CD4-positive, alpha-beta T cell (primary cell): ENCODE measurements at regions not wholly inside any gene's neighbourhood (a gene's known extent, or its start where the extent isn't known, plus 50 kb on each side); places are given as distances from the start of the nearest gene placed in this dataset.

ENCODE experiments used
- ATAC-seq: fragments of 200-7000 bp; cut with Tn5 transposase; one replicate; pipeline ENCODE4 v1.10.0; 2022; ENCODE audit warnings: mild to moderate bottlenecking; ENCODE audit not compliant: poor library complexity
- CTCF ChIA-PET: fragments of 350-600 bp; sonication (Branson Sonifier 250); formaldehyde crosslinking; loops from one replicate; lab custom pipeline; 2021; ENCODE audit warnings: antibody characterized with exemption, inconsistent platforms; lab: Charles Lee
- POLR2A ChIA-PET: fragments of 350-600 bp; sonication (Branson Sonifier 250); formaldehyde crosslinking; loops from one replicate; lab custom pipeline; 2021; ENCODE audit warnings: antibody characterized with exemption, inconsistent platforms; lab: Charles Lee
- DNase-seq, 14 experiments: peaks; one replicate each; pipeline ENCODE4 v3.0.0-alpha.2; 2013 to 2020; ENCODE audit warnings: mixed read lengths in 2 of 14
- H3K27ac ChIP-seq, 2 donors: one replicate each; pipeline versions ENCODE4 v1.5.1 to v1.7.0; 2013; ENCODE audit warnings: low read length in 2 of 2, low read depth in 1 of 2, mild to moderate bottlenecking in 1 of 2
- H3K27me3 ChIP-seq, 2 experiments: 1 replicate in 1 of 2; 2 replicates in 1 of 2; pipeline versions ENCODE4 v1.6.1 to v1.7.0; 2013; ENCODE audit warnings: low read length in 2 of 2, control low read depth in 1 of 2, mild to moderate bottlenecking in 1 of 2, moderate library complexity in 1 of 2; ENCODE audit not compliant: insufficient read depth in 2 of 2, control insufficient read depth in 1 of 2
- H3K36me3 ChIP-seq: one replicate; pipeline ENCODE4 v1.6.1; 2013; ENCODE audit warnings: low read length, control low read depth; ENCODE audit not compliant: insufficient read depth
- H3K4me1 ChIP-seq: one replicate; pipeline ENCODE4 v1.6.1; 2013; ENCODE audit warnings: low read length, control low read depth; ENCODE audit not compliant: insufficient read depth
- H3K4me3 ChIP-seq: one replicate; pipeline ENCODE4 v1.5.1; 2013; ENCODE audit warnings: mild to moderate bottlenecking, low read length, moderate library complexity
- H3K9me3 ChIP-seq, 2 experiments: 1 replicate in 1 of 2; 2 replicates in 1 of 2; pipeline versions ENCODE4 v1.6.1 to v1.7.0; 2013; ENCODE audit warnings: low read length in 2 of 2, mild to moderate bottlenecking in 2 of 2, control low read depth in 1 of 2, moderate library complexity in 1 of 2; ENCODE audit not compliant: control insufficient read depth in 1 of 2, insufficient read depth in 1 of 2
- H3K27ac Mint-ChIP-seq: one replicate; pipeline ENCODE4 v1.8.0; 2020; ENCODE audit warnings: mixed read lengths
- H3K27me3 Mint-ChIP-seq: one replicate; pipeline ENCODE4 v1.8.0; 2021; ENCODE audit warnings: mixed read lengths
- H3K36me3 Mint-ChIP-seq: one replicate; pipeline ENCODE4 v1.8.0; 2021; ENCODE audit warnings: low read depth, mixed read lengths
- H3K4me1 Mint-ChIP-seq: one replicate; pipeline ENCODE4 v1.8.0; 2021; ENCODE audit warnings: low read depth, mixed read lengths
- H3K4me3 Mint-ChIP-seq: one replicate; pipeline ENCODE4 v1.8.0; 2020; ENCODE audit warnings: mild to moderate bottlenecking, mixed read lengths
- H3K9me3 Mint-ChIP-seq: one replicate; pipeline ENCODE4 v1.8.0; 2020; ENCODE audit warnings: mixed read lengths
- intact Hi-C, 2 experiments: fragments of 100-400 bp; cut with DNase I in 1 of 2; cut with micrococcal nuclease in 1 of 2; formaldehyde crosslinking; loops; one replicate each; pipeline versions ENCODE4 v1.15.1 to v1.9.0; 2023 to 2025; cut with DNase I, micrococcal nuclease
- TF ChIP-seq, protein P1 (sequence below): fragments of 200-600 bp; IDR thresholded peaks from one replicate; pipeline ENCODE4 v1.8.0; 2022; ENCODE audit warnings: antibody characterized with exemption, mild to moderate bottlenecking

DNA sequence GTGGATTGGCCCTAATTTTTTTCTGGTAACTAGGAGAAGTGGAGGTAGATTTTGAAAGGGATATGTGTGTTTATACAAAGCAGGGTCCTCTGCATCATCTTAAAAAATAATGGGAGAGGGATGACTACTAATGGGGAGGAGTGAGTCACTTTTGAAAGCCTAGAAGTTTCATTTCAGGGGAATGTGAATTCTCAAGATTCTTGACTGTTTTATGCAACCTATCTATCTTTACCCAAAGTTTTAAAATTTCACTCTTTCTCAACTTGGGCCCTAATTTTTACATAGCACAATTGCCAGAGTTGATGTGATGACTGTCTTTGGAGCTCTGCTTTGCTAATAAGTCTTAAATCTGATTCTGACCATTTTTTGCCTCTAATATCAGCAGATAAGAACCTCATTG, 445.2 kb downstream of the GRXCR1 start:
- no peaks in the 10 kb centered on the region for H3K27me3 Mint-ChIP-seq
- ChIA-PET CTCF (no interaction called here), POLR2A (no interaction called here)
- no peaks in the 10 kb centered on the region for H3K27me3 ChIP-seq
- no peak overlapping the region for H3K4me3 Mint-ChIP-seq
- intact Hi-C loops, result no loop called here
- H3K27ac ChIP-seq, result no peak overlapping the region
- no peaks in the 10 kb centered on the region for H3K36me3 Mint-ChIP-seq
- TF ChIP-seq, protein P1, sequence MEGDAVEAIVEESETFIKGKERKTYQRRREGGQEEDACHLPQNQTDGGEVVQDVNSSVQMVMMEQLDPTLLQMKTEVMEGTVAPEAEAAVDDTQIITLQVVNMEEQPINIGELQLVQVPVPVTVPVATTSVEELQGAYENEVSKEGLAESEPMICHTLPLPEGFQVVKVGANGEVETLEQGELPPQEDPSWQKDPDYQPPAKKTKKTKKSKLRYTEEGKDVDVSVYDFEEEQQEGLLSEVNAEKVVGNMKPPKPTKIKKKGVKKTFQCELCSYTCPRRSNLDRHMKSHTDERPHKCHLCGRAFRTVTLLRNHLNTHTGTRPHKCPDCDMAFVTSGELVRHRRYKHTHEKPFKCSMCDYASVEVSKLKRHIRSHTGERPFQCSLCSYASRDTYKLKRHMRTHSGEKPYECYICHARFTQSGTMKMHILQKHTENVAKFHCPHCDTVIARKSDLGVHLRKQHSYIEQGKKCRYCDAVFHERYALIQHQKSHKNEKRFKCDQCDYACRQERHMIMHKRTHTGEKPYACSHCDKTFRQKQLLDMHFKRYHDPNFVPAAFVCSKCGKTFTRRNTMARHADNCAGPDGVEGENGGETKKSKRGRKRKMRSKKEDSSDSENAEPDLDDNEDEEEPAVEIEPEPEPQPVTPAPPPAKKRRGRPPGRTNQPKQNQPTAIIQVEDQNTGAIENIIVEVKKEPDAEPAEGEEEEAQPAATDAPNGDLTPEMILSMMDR, result no peak
- no peak overlapping the region for H3K27ac Mint-ChIP-seq
- H3K4me1 ChIP-seq, result no peaks in the 10 kb centered on the region
- no peaks in the 10 kb centered on the region for H3K36me3 ChIP-seq
- H3K9me3 Mint-ChIP-seq, result peaks cover 4% of the 10 kb centered on the region
- DNase-seq (no peak), ATAC-seq (no peak)
- peaks cover 0 to 3% of the 10 kb centered on the region in 2 experiments for H3K9me3 ChIP-seq
- no peak overlapping the region for H3K4me3 ChIP-seq
- no peaks in the 10 kb centered on the region for H3K4me1 Mint-ChIP-seq

DNA sequence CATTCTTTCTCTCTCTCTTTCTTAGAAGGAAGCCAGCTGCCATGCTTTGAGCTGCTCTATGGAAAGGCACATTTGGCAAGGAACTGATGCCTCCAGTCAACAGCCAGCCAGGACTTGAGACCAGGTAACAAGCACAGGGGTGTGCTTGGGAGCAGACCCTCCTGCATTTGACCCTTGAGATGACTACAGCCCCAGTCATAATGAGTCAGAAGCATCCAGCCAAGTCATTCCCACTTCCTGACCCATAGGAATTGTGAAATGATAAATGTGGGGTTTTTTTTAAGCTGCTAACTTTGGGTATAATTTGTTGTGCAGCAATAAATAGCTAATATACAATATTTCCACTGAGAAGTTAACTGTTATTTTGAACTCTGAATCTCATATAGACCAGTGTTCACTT, 446.9 kb downstream of the GRXCR1 start:
- no peaks in the 10 kb centered on the region for H3K27me3 Mint-ChIP-seq
- no peaks in the 10 kb centered on the region for H3K36me3 Mint-ChIP-seq
- ChIA-PET CTCF (no interaction called here), POLR2A (no interaction called here)
- H3K4me1 Mint-ChIP-seq, result no peaks in the 10 kb centered on the region
- Histone ChIP-seq H3K4me3 (no peak overlapping the region), H3K27ac (no peak overlapping the region), H3K27me3 (no peaks in the 10 kb centered on the region), H3K36me3 (no peaks in the 10 kb centered on the region), H3K4me1 (no peaks in the 10 kb centered on the region), H3K9me3 (peaks cover 0 to 6% of the 10 kb centered on the region in 2 experiments)
- TF ChIP-seq, protein P1, result no peak
- H3K9me3 Mint-ChIP-seq, result peaks cover 4% of the 10 kb centered on the region
- no peak overlapping the region for H3K27ac Mint-ChIP-seq
- ATAC-seq, result no peak
- no peak for DNase-seq
- no peak overlapping the region for H3K4me3 Mint-ChIP-seq
- intact Hi-C loops, result no loop called here

DNA sequence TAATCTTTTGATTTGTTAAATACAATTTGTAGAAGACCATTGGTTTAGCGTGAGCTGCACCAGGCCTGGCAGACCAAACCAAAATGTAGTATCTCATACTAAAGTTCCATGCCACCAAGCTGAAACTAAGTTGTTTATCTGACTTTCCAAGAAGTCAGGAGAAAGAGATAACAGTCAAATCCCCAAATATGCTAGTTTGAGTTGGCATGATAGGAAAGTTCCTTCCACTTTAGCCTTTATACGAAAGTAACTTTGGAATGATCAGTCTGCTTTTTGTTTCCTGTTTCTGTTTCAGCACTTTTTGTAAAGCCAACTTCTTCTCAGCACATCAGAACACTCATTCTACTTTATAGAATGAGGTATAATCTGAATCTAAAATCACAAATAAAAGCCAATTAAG, 449.2 kb downstream of the GRXCR1 start:
- Histone ChIP-seq H3K9me3 (peaks cover 4 to 6% of the 10 kb centered on the region in 2 experiments), H3K27ac (no peak overlapping the region), H3K36me3 (no peaks in the 10 kb centered on the region), H3K27me3 (no peaks in the 10 kb centered on the region), H3K4me1 (no peaks in the 10 kb centered on the region), H3K4me3 (no peak overlapping the region)
- no peaks in the 10 kb centered on the region for H3K4me1 Mint-ChIP-seq
- no peak for ATAC-seq
- H3K4me3 Mint-ChIP-seq, result no peak overlapping the region
- POLR2A ChIA-PET, result no interaction called here
- no peaks in the 10 kb centered on the region for H3K27me3 Mint-ChIP-seq
- no peaks in the 10 kb centered on the region for H3K36me3 Mint-ChIP-seq
- CTCF ChIA-PET, result no interaction called here
- intact Hi-C loops, result no loop called here
- no peak overlapping the region for H3K27ac Mint-ChIP-seq
- peaks cover 7% of the 10 kb centered on the region for H3K9me3 Mint-ChIP-seq
- no peak for DNase-seq
- TF ChIP-seq, protein P1, result no peak
